PC-3 (cell line): ENCODE measurements at regions not wholly inside any gene's neighbourhood (a gene's known extent, or its start where the extent isn't known, plus 50 kb on each side); places are given as distances from the start of the nearest gene placed in this dataset.

Experiments used
- ATAC-seq: fragments of 200-7000 bp; cut with Tn5 transposase; 2 replicates; pipeline ENCODE4 v1.9.1; 2020; ENCODE audit warnings: mild to moderate bottlenecking, moderate library complexity
- BruUV-seq: library from RNA; stranded (reverse); fragments of 400-500 nt; replicated peaks from 2 replicates; lab custom pipeline; 2021; lab: Mats Ljungman, UMichigan
- CTCF ChIA-PET: fragments of 300-600 bp; sonication (Branson Sonifier 250); formaldehyde crosslinking; loops from one replicate; lab custom pipeline; 2022; ENCODE audit warnings: antibody characterized with exemption; lab: Charles Lee
- POLR2A ChIA-PET: fragments of 300-600 bp; sonication (Branson Sonifier 250); formaldehyde crosslinking; loops from one replicate; lab custom pipeline; 2022; ENCODE audit warnings: antibody characterized with exemption; ENCODE audit not compliant: unreplicated experiment; lab: Charles Lee
- DNase-seq: peaks from one replicate; pipeline ENCODE4 v3.0.0-alpha.2; 2015
- H2AFZ ChIP-seq: fragments of 300-600 bp; sonication (generic); 2 replicates; pipeline ENCODE4 v1.6.0; 2016; ENCODE audit warnings: antibody characterized with exemption, low read length
- H3F3A ChIP-seq: fragments of 300-600 bp; sonication (generic); one replicate; pipeline ENCODE4 v1.6.0; 2017; ENCODE audit warnings: antibody characterized with exemption, low read length, control low read depth, mild to moderate bottlenecking; ENCODE audit not compliant: unreplicated experiment
- H3K27ac ChIP-seq: fragments of 300-600 bp; sonication (generic); 2 replicates; pipeline ENCODE4 v1.5.1; 2016; ENCODE audit warnings: mild to moderate bottlenecking, low read length
- H3K27me3 ChIP-seq: fragments of 300-600 bp; sonication (generic); 2 replicates; pipeline ENCODE4 v1.6.1; 2016; ENCODE audit warnings: low read length, mixed read lengths
- H3K36me3 ChIP-seq: fragments of 300-600 bp; sonication (generic); 2 replicates; pipeline ENCODE4 v1.6.1; 2016; ENCODE audit warnings: low read depth, mixed run types, low read length, mixed read lengths
- H3K4me1 ChIP-seq: fragments of 300-600 bp; sonication (generic); 2 replicates; pipeline ENCODE4 v1.5.1; 2016; ENCODE audit warnings: low read length; ENCODE audit not compliant: insufficient read depth
- H3K4me2 ChIP-seq: fragments of 300-600 bp; sonication (generic); 2 replicates; pipeline ENCODE4 v1.6.0; 2016; ENCODE audit warnings: low read length
- H3K4me3 ChIP-seq: fragments of 300-600 bp; sonication (generic); 2 replicates; pipeline ENCODE4 v1.5.1; 2016; ENCODE audit warnings: mild to moderate bottlenecking, low read length, mixed read lengths
- H3K79me2 ChIP-seq: fragments of 300-600 bp; sonication (generic); 2 replicates; pipeline ENCODE4 v1.6.1; 2017; ENCODE audit warnings: low read length, mixed read lengths
- H3K9ac ChIP-seq: fragments of 300-600 bp; sonication (generic); 2 replicates; pipeline ENCODE4 v1.6.0; 2016; ENCODE audit warnings: mild to moderate bottlenecking, low read length
- H3K9me2 ChIP-seq: fragments of 300-600 bp; sonication (generic); replicated peaks from 2 replicates; pipeline ENCODE4 v1.6.1; 2016; ENCODE audit warnings: mixed run types, low read length, mixed read lengths
- H3K9me3 ChIP-seq: fragments of 300-600 bp; sonication (generic); 2 replicates; pipeline ENCODE4 v1.6.1; 2016; ENCODE audit warnings: low read length, mixed read lengths
- H4K20me1 ChIP-seq: fragments of 300-600 bp; sonication (generic); 2 replicates; pipeline ENCODE4 v1.6.1; 2016; ENCODE audit warnings: low read length, mixed read lengths
- CTCF ChIP-seq: fragments of 300-600 bp; sonication (generic); conservative IDR thresholded peaks from 2 replicates; pipeline ENCODE4 v1.5.1; 2017; ENCODE audit warnings: antibody characterized with exemption, low read depth, mild to moderate bottlenecking, low read length
- EZH2 ChIP-seq: fragments of 300-600 bp; sonication (generic); IDR thresholded peaks from one replicate; pipeline ENCODE4 v1.6.1; 2017; ENCODE audit warnings: antibody characterized with exemption, mild to moderate bottlenecking, low read length; ENCODE audit not compliant: unreplicated experiment
- EZH2phosphoT487 ChIP-seq: fragments of 300-600 bp; sonication (generic); IDR thresholded peaks from 2 replicates; pipeline ENCODE4 v1.6.1; 2018; ENCODE audit warnings: mild to moderate bottlenecking, antibody characterized with exemption, low read length, borderline replicate concordance
- intact Hi-C: fragments of 100-400 bp; cut with micrococcal nuclease; formaldehyde crosslinking; loops from 2 replicates; pipeline ENCODE4 v1.9.0; 2023

GRCh38 chr6:153412519-153412918 lies 281.4 kb upstream of the RGS17 start:
- H3K4me1 ChIP-seq: no peaks in the 10 kb centered on the region
- ATAC-seq (no peak), DNase-seq (peak; percentile 35)
- intact Hi-C loops: no loop called here
- H3K4me3 ChIP-seq: no peak overlapping the region
- ChIA-PET POLR2A (no interaction called here), CTCF (no interaction called here)
- no peaks in the 10 kb centered on the region for H3K9me2 ChIP-seq
- TF ChIP-seq EZH2phosphoT487: no peak
- H2AFZ ChIP-seq: no peak overlapping the region
- H3K9me3 ChIP-seq: no peaks in the 10 kb centered on the region
- H3K27me3 ChIP-seq: no peaks in the 10 kb centered on the region
- H3K4me2 ChIP-seq: no peak overlapping the region
- BruUV-seq: no TSS peak
- H3K9ac ChIP-seq: no peak overlapping the region
- no peaks in the 10 kb centered on the region for H4K20me1 ChIP-seq
- H3K79me2 ChIP-seq: no peaks in the 10 kb centered on the region
- no peaks in the 10 kb centered on the region for H3K36me3 ChIP-seq
- no peaks in the 10 kb centered on the region for H3F3A ChIP-seq
- H3K27ac ChIP-seq: no peak overlapping the region

- no peaks in the 10 kb centered on the region for H3K27me3 ChIP-seq
- no peak overlapping the region for H3K4me3 ChIP-seq
- DNase-seq: no peak
- H3K36me3 ChIP-seq: no peaks in the 10 kb centered on the region
- BruUV-seq: no TSS peak
- ChIA-PET POLR2A (no interaction called here), CTCF (no interaction called here)
- H3K9me2 ChIP-seq: no peaks in the 10 kb centered on the region
- no peak overlapping the region for H3K9ac ChIP-seq
- H3K79me2 ChIP-seq: no peaks in the 10 kb centered on the region
- no peak overlapping the region for H3K27ac ChIP-seq
- H3F3A ChIP-seq: no peaks in the 10 kb centered on the region
- no peak overlapping the region for H3K4me2 ChIP-seq
- no peaks in the 10 kb centered on the region for H3K9me3 ChIP-seq
- no peak for ATAC-seq
- intact Hi-C loops: no loop called here
- no peak overlapping the region for H2AFZ ChIP-seq
- TF ChIP-seq EZH2phosphoT487 (no peak), CTCF (no peak), EZH2 (no peak)
- H3K4me1 ChIP-seq: no peaks in the 10 kb centered on the region
- H4K20me1 ChIP-seq: no peaks in the 10 kb centered on the region
These were observed 280.1 kb upstream of the RGS17 start for GRCh38 chr6:153411070-153411648.

- Histone ChIP-seq H3K4me2 (no peak overlapping the region), H3K4me3 (no peak overlapping the region), H3K27ac (no peak overlapping the region), H4K20me1 (no peaks in the 10 kb centered on the region), H3K4me1 (peaks cover 19% of the 10 kb centered on the region), H2AFZ (no peak overlapping the region), H3F3A (no peaks in the 10 kb centered on the region), H3K9ac (no peak overlapping the region), H3K9me2 (no peaks in the 10 kb centered on the region), H3K79me2 (no peaks in the 10 kb centered on the region), H3K36me3 (no peaks in the 10 kb centered on the region), H3K27me3 (no peaks in the 10 kb centered on the region), H3K9me3 (no peaks in the 10 kb centered on the region)
- POLR2A ChIA-PET: no interaction called here
- no peak for DNase-seq
- CTCF ChIA-PET: no interaction called here
- BruUV-seq: no TSS peak
- no peak for TF ChIP-seq EZH2
- TF ChIP-seq CTCF: no peak
- ATAC-seq: no peak
- intact Hi-C loops: no loop called here
These were observed 274.8 kb upstream of the RGS17 start for GRCh38 chr6:153405931-153406330.
